Naive B cell (primary cell): ENCODE measurements at regions not wholly inside any gene's neighbourhood (a gene's known extent, or its start where the extent isn't known, plus 50 kb on each side); places are given as distances from the start of the nearest gene placed in this dataset.
A peak's percentile ranks its signal among the peaks of the same experiment; 100 is the strongest.

Experiments
- ATAC-seq, 2 donors: fragments of 150-1000 bp; cut with Tn5 transposase; 2 replicates each; pipeline ENCODE4 v1.10.0; 2021; ENCODE audit warnings: low read depth in 2 of 2, mild to moderate bottlenecking in 2 of 2, moderate library complexity in 2 of 2
- DNase-seq: peaks from one replicate; pipeline ENCODE4 v3.0.0; 2022
- H3K27ac Mint-ChIP-seq, 6 donors: one replicate each; pipeline ENCODE4 v1.8.0; 2020 to 2022; ENCODE audit warnings: mild to moderate bottlenecking in 6 of 6, mixed read lengths in 6 of 6, moderate library complexity in 5 of 6, inconsistent platforms in 2 of 6
- H3K27me3 Mint-ChIP-seq, 3 donors: one replicate each; pipeline ENCODE4 v1.8.0; 2021 to 2022; ENCODE audit warnings: mixed read lengths in 3 of 3, mild to moderate bottlenecking in 1 of 3
- H3K36me3 Mint-ChIP-seq, 2 donors: one replicate each; pipeline ENCODE4 v1.8.0; 2020 to 2022; ENCODE audit warnings: mixed read lengths in 2 of 2, inconsistent platforms in 1 of 2, mild to moderate bottlenecking in 1 of 2
- H3K4me1 Mint-ChIP-seq, 3 donors: one replicate each; pipeline ENCODE4 v1.8.0; 2020 to 2022; ENCODE audit warnings: mixed read lengths in 3 of 3, inconsistent platforms in 1 of 3, mild to moderate bottlenecking in 1 of 3, moderate library complexity in 1 of 3
- H3K4me3 Mint-ChIP-seq, 8 donors: one replicate each; pipeline ENCODE4 v1.8.0; 2020 to 2022; ENCODE audit warnings: mild to moderate bottlenecking in 8 of 8, mixed read lengths in 8 of 8, moderate library complexity in 8 of 8, inconsistent platforms in 2 of 8
- H3K9me3 Mint-ChIP-seq, 7 donors: one replicate each; pipeline ENCODE4 v1.8.0; 2020 to 2022; ENCODE audit warnings: mixed read lengths in 7 of 7, mild to moderate bottlenecking in 5 of 7, inconsistent platforms in 2 of 7, moderate library complexity in 1 of 7

DNA sequence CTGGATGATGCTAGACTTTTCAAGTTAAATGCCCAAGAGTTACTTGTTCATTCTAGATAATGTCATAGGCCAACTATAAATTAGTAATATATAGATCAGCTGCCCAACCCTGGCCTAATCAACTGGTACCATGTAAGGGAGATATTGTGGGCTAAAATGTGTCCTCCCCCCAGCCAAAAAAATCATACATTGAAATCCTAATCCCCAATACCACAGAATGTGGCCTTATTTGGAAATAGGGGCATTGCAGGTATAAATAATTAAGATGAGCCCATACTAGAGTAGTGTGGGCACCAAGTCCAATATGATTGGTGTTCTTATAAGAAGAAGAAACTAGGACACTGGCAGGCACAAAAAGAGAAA, 92.5 kb downstream of the RPL22L1 start:
- H3K4me1 Mint-ChIP-seq = no peaks in the 10 kb centered on the region
- H3K27me3 Mint-ChIP-seq = peaks cover 26 to 60% (median 42%) of the 10 kb centered on the region in 3 donors
- H3K9me3 Mint-ChIP-seq = peaks cover 0 to 13% (median 4%) of the 10 kb centered on the region in 7 donors
- H3K36me3 Mint-ChIP-seq = no peaks in the 10 kb centered on the region
- ATAC-seq = no peak
- no peak overlapping the region for H3K27ac Mint-ChIP-seq
- no peak for DNase-seq
- H3K4me3 Mint-ChIP-seq = no peak overlapping the region

DNA sequence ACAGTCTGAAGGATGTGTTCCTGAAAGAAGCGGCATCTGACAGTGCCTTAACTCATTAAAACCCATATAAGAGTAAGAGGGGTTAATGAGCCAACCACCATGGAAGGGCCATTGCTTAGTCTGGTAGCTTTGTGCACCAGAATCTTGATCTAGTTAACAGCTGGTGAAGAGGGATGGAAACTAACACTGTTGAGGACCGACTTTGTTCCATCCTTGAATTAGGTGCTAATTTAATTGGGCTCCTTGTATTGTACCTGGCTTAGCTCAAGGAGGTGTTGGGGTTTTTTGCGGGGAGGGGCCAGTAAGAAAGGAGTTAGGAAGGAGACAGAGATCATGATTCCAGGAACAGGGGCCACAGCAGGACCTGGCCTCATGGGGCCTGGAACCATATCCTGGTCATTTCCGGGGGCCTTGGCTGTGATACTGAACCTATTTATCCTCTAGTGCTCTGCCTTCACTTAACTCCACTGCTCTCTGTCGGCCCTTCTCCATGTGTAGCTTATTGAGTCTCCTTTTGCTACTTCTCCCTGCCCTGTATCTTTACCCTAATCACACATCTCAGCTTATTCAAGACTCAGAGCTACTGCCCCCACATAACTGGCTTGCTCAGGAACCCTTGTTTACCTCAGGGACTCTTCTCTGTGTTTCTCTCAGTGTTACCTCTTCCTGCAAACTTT, 93.0 kb downstream of the RPL22L1 start:
- H3K27me3 Mint-ChIP-seq = peaks cover 24 to 54% (median 37%) of the 10 kb centered on the region in 3 donors
- no peak for ATAC-seq
- H3K9me3 Mint-ChIP-seq = peaks cover 0 to 13% (median 4%) of the 10 kb centered on the region in 7 donors
- H3K4me3 Mint-ChIP-seq = no peak overlapping the region
- H3K36me3 Mint-ChIP-seq = no peaks in the 10 kb centered on the region
- H3K4me1 Mint-ChIP-seq = no peaks in the 10 kb centered on the region
- no peak overlapping the region for H3K27ac Mint-ChIP-seq
- DNase-seq = no peak

- ATAC-seq = no peak
- Mint-ChIP-seq H3K4me3 (no peak overlapping the region), H3K9me3 (peaks cover 0 to 13% (median 4%) of the 10 kb centered on the region in 7 donors), H3K4me1 (no peaks in the 10 kb centered on the region), H3K27ac (peak overlapping the region in 1 of 6 donors; percentile 68), H3K36me3 (no peaks in the 10 kb centered on the region), H3K27me3 (peaks cover 27 to 43% (median 42%) of the 10 kb centered on the region in 3 donors)
- no peak for DNase-seq
These were observed 96.1 kb downstream of the RPL22L1 start for GRCh38 chr3:170773682-170774425.

DNA sequence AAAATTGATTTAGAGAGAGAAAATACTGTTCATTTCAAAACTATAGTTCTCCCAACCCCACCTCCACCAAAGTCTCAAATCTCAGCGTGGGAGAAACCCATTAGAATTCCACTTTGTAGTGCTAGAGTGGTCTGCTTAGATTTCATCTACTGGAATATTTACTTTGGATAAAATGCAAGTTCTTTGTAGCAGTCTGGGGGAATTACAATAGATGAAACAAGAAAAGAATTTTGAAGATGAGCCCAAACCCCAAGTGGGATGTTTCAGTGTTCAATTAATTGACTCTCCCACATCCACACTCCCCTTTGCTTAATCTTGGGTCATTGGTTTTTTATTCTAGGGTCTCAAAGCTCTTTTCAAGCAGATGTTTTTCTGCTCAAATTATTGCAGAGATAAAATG, 97.8 kb downstream of the RPL22L1 start:
- Mint-ChIP-seq H3K4me1 (no peaks in the 10 kb centered on the region), H3K27ac (no peak overlapping the region), H3K4me3 (no peak overlapping the region), H3K27me3 (peaks cover 14 to 35% (median 29%) of the 10 kb centered on the region in 3 donors), H3K36me3 (no peaks in the 10 kb centered on the region), H3K9me3 (peaks cover 0 to under 1% (median 0%) of the 10 kb centered on the region in 7 donors)
- ATAC-seq (no peak), DNase-seq (no peak)

GRCh38 chr3:170768334-170768801, 101.6 kb downstream of the RPL22L1 start:
- H3K27ac Mint-ChIP-seq = no peak overlapping the region
- H3K36me3 Mint-ChIP-seq = no peaks in the 10 kb centered on the region
- peaks cover 20 to 30% (median 29%) of the 10 kb centered on the region in 3 donors for H3K27me3 Mint-ChIP-seq
- ATAC-seq (no peak), DNase-seq (no peak)
- no peak overlapping the region for H3K4me3 Mint-ChIP-seq
- H3K4me1 Mint-ChIP-seq = no peaks in the 10 kb centered on the region
- no peaks in the 10 kb centered on the region for H3K9me3 Mint-ChIP-seq

DNA sequence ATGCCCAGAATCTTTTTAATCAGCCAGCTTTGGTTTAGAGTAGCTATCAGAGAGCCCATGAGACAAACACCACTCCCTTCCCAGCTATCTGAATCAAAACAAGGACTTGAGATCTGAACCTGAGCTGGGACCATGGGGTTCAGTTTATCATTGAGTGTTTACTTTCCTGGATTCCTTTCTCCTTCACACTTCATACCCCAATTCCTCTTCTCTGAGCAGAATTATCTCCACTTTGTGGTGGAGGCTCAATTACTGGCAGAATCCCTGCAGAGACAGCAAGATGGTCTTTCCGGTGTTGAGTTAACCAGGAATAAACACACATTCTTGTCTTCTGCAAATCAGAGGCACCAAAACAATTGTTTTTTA, 102.4 kb downstream of the RPL22L1 start:
- Mint-ChIP-seq H3K4me3 (no peak overlapping the region), H3K27me3 (peaks cover 18 to 30% (median 24%) of the 10 kb centered on the region in 3 donors), H3K36me3 (no peaks in the 10 kb centered on the region), H3K9me3 (no peaks in the 10 kb centered on the region), H3K4me1 (no peaks in the 10 kb centered on the region), H3K27ac (no peak overlapping the region)
- DNase-seq (no peak), ATAC-seq (no peak)

DNA sequence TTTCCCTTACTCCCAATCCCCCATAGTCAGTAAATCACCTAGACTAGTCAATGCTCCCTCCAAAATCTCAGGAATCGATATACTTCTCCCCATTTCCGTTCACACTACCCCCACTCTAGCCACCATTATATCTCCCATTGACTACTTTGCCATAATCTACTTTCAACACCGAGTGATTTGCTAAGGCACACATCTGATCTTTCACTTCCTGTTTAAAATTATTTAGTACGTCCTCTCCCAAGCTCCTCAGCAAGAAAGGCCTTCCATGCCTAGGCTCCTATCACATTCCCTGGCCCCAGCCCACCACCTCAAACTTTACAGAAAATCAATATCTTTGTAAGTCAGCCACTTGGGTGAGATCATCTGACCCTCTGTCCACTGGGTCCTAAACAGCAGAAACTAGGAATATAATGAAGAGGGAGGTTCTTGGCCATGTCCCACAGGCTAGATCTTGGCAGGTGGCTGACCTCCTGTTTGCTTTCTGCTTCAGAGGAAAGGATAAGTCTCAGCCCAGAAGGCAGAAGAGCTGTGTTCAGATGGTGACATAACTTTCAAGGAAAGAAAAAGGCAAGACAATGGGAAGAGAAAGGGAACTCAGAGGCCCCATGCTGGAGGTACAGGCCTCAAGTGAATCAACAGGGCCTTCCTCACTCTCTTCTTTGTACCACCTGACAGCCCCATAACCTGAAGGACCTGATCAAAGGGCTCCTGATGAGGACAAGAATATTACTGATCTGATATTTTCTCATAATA, 103.0 kb downstream of the RPL22L1 start:
- H3K9me3 Mint-ChIP-seq = no peaks in the 10 kb centered on the region
- ATAC-seq = no peak
- DNase-seq = no peak
- H3K36me3 Mint-ChIP-seq = no peaks in the 10 kb centered on the region
- H3K4me3 Mint-ChIP-seq = no peak overlapping the region
- H3K27me3 Mint-ChIP-seq = peaks cover 18 to 30% (median 24%) of the 10 kb centered on the region in 3 donors
- no peaks in the 10 kb centered on the region for H3K4me1 Mint-ChIP-seq
- H3K27ac Mint-ChIP-seq = no peak overlapping the region

- no peaks in the 10 kb centered on the region for H3K9me3 Mint-ChIP-seq
- DNase-seq = no peak
- H3K27ac Mint-ChIP-seq = no peak overlapping the region
- H3K4me3 Mint-ChIP-seq = no peak overlapping the region
- H3K36me3 Mint-ChIP-seq = no peaks in the 10 kb centered on the region
- peaks cover 14 to 30% (median 20%) of the 10 kb centered on the region in 3 donors for H3K27me3 Mint-ChIP-seq
- H3K4me1 Mint-ChIP-seq = no peaks in the 10 kb centered on the region
- no peak for ATAC-seq
These were observed 103.7 kb downstream of the RPL22L1 start for GRCh38 chr3:170766253-170766652.

- Mint-ChIP-seq H3K9me3 (no peaks in the 10 kb centered on the region), H3K27ac (no peak overlapping the region), H3K4me1 (no peaks in the 10 kb centered on the region), H3K36me3 (no peaks in the 10 kb centered on the region), H3K27me3 (peaks cover 8 to 30% (median 16%) of the 10 kb centered on the region in 3 donors), H3K4me3 (no peak overlapping the region)
- ATAC-seq (no peak), DNase-seq (no peak)
These were observed 104.4 kb downstream of the RPL22L1 start for GRCh38 chr3:170765419-170766078.

- Mint-ChIP-seq H3K4me1 (no peaks in the 10 kb centered on the region), H3K4me3 (no peak overlapping the region), H3K9me3 (no peaks in the 10 kb centered on the region), H3K27ac (no peak overlapping the region), H3K36me3 (no peaks in the 10 kb centered on the region), H3K27me3 (peaks cover 16 to 41% (median 17%) of the 10 kb centered on the region in 3 donors)
- no peak for ATAC-seq
- DNase-seq = no peak
These were observed 106.0 kb downstream of the RPL22L1 start for GRCh38 chr3:170764017-170764416.

GRCh38 chr3:170762064-170762463, 107.9 kb downstream of the RPL22L1 start:
- peaks cover 12 to 40% (median 17%) of the 10 kb centered on the region in 3 donors for H3K27me3 Mint-ChIP-seq
- H3K4me3 Mint-ChIP-seq = no peak overlapping the region
- no peak for DNase-seq
- H3K4me1 Mint-ChIP-seq = no peaks in the 10 kb centered on the region
- no peaks in the 10 kb centered on the region for H3K36me3 Mint-ChIP-seq
- no peaks in the 10 kb centered on the region for H3K9me3 Mint-ChIP-seq
- no peak for ATAC-seq
- no peak overlapping the region for H3K27ac Mint-ChIP-seq

GRCh38 chr3:170761103-170761502, 108.9 kb downstream of the RPL22L1 start:
- ATAC-seq (no peak), DNase-seq (no peak)
- Mint-ChIP-seq H3K27ac (no peak overlapping the region), H3K27me3 (peaks cover 6 to 31% (median 17%) of the 10 kb centered on the region in 3 donors), H3K4me1 (no peaks in the 10 kb centered on the region), H3K4me3 (no peak overlapping the region), H3K9me3 (no peaks in the 10 kb centered on the region), H3K36me3 (no peaks in the 10 kb centered on the region)

- Mint-ChIP-seq H3K9me3 (no peaks in the 10 kb centered on the region), H3K4me3 (no peak overlapping the region), H3K27ac (no peak overlapping the region), H3K36me3 (no peaks in the 10 kb centered on the region), H3K27me3 (peaks cover 2 to 21% (median 20%) of the 10 kb centered on the region in 3 donors), H3K4me1 (no peaks in the 10 kb centered on the region)
- DNase-seq = no peak
- ATAC-seq = no peak
These were observed 109.8 kb downstream of the RPL22L1 start for GRCh38 chr3:170760174-170760526.
